ENCODE measurements at regions not wholly inside any gene's neighbourhood (a gene's known extent, or its start where the extent isn't known, plus 50 kb on each side); places are given as distances from the start of the nearest gene placed in this dataset.
A peak's percentile ranks its signal among the peaks of the same experiment; 100 is the strongest.

DNA sequence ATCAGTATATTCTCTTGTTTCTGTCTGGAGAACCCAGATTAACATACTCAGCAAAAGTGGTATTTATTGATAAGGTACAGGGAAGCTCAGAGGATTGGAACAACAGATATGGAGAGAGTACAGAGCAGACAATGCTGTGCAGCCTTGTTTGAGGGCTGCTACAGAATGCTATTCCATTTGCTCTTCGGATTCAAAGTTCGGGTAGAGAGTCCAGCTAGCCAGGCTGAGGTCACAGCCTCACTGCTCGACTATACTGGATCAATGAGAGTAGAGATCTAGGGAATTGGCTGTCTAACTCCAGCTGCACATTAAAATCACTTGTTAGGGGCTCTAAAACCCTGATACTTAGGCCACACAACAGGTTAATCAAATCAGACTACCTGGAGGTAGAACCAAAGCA, 200.1 kb upstream of the BTBD3 start:
- TF ChIP-seq POLR2A (IDR thresholded peaks at IDR 0.05; ENCODE audit: control extremely low read depth in 1 of 2, low read depth in 2 of 2, low read length in 2 of 2) (no peak), PHF8 (conservative IDR thresholded peaks at IDR 0.05; ENCODE audit: low read depth, low read length) (0 out of 2 replicates have a peak, but pooled peaks have one; percentile 22), CHD1 (IDR thresholded peaks at IDR 0.05; ENCODE audit: low read depth, low read length) (no peak), EP300 (IDR thresholded peaks at IDR 0.05; ENCODE audit: borderline replicate concordance in 1 of 2, low read depth in 2 of 2, low read length in 2 of 2) (no peak), TCF12 (IDR thresholded peaks at IDR 0.05; ENCODE audit: low read depth, low read length) (no peak), CEBPB (IDR thresholded peaks at IDR 0.05; ENCODE audit: low read depth, low read length) (no peak), BCL11A (IDR thresholded peaks at IDR 0.05; ENCODE audit: low read depth in 2 of 2, low read length in 2 of 2) (no peak), EGR1 (IDR thresholded peaks at IDR 0.05; ENCODE audit: borderline replicate concordance, low read depth, low read length) (no peak), CREB1 (IDR thresholded peaks at IDR 0.05) (no peak)
- TF ChIP-seq, protein P1, sequence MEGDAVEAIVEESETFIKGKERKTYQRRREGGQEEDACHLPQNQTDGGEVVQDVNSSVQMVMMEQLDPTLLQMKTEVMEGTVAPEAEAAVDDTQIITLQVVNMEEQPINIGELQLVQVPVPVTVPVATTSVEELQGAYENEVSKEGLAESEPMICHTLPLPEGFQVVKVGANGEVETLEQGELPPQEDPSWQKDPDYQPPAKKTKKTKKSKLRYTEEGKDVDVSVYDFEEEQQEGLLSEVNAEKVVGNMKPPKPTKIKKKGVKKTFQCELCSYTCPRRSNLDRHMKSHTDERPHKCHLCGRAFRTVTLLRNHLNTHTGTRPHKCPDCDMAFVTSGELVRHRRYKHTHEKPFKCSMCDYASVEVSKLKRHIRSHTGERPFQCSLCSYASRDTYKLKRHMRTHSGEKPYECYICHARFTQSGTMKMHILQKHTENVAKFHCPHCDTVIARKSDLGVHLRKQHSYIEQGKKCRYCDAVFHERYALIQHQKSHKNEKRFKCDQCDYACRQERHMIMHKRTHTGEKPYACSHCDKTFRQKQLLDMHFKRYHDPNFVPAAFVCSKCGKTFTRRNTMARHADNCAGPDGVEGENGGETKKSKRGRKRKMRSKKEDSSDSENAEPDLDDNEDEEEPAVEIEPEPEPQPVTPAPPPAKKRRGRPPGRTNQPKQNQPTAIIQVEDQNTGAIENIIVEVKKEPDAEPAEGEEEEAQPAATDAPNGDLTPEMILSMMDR (IDR thresholded peaks at IDR 0.05; ENCODE audit: control extremely low read depth in 1 of 3, insufficient read depth in 1 of 3, low read depth in 1 of 3, low read length in 3 of 3): no peak

All from H1 (cell line).